PC-9 (cell line): ENCODE measurements at regions not wholly inside any gene's neighbourhood (a gene's known extent, or its start where the extent isn't known, plus 50 kb on each side); places are given as distances from the start of the nearest gene placed in this dataset.

Experiments
- EZH2 ChIP-seq: fragments of 200-600 bp; sonication (generic); IDR thresholded peaks from 2 replicates; pipeline ENCODE4 v1.8.0; 2017; ENCODE audit warnings: antibody characterized with exemption, low read depth
- TF ChIP-seq, protein P1 (sequence below): fragments of 200-600 bp; sonication (generic); conservative IDR thresholded peaks from 2 replicates; pipeline ENCODE4 v1.6.1; 2017; ENCODE audit warnings: mixed run types, antibody characterized with exemption, mild to moderate bottlenecking, moderate library complexity

DNA sequence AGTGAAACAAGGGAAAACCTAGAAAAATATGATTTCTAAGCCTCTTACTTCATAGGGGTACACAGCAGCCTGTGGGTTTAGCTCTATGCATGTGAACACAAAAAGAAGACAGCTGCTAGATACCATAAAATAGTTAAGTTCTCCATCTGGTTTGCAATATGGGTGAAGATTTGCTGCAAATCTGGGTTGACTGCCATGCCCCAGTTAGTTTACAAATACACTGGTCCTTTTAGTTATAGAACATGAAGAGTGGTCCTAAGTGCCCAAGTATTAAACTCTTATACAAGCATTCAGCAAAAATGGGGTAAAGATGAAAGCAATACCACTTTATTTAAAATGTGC lies 176.1 kb downstream of the AEBP2 start:
- TF ChIP-seq, protein P1, sequence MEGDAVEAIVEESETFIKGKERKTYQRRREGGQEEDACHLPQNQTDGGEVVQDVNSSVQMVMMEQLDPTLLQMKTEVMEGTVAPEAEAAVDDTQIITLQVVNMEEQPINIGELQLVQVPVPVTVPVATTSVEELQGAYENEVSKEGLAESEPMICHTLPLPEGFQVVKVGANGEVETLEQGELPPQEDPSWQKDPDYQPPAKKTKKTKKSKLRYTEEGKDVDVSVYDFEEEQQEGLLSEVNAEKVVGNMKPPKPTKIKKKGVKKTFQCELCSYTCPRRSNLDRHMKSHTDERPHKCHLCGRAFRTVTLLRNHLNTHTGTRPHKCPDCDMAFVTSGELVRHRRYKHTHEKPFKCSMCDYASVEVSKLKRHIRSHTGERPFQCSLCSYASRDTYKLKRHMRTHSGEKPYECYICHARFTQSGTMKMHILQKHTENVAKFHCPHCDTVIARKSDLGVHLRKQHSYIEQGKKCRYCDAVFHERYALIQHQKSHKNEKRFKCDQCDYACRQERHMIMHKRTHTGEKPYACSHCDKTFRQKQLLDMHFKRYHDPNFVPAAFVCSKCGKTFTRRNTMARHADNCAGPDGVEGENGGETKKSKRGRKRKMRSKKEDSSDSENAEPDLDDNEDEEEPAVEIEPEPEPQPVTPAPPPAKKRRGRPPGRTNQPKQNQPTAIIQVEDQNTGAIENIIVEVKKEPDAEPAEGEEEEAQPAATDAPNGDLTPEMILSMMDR: no peak
- no peak for TF ChIP-seq EZH2
